ENCODE measurements at regions not wholly inside any gene's neighbourhood (a gene's known extent, or its start where the extent isn't known, plus 50 kb on each side); places are given as distances from the start of the nearest gene placed in this dataset.

DNA sequence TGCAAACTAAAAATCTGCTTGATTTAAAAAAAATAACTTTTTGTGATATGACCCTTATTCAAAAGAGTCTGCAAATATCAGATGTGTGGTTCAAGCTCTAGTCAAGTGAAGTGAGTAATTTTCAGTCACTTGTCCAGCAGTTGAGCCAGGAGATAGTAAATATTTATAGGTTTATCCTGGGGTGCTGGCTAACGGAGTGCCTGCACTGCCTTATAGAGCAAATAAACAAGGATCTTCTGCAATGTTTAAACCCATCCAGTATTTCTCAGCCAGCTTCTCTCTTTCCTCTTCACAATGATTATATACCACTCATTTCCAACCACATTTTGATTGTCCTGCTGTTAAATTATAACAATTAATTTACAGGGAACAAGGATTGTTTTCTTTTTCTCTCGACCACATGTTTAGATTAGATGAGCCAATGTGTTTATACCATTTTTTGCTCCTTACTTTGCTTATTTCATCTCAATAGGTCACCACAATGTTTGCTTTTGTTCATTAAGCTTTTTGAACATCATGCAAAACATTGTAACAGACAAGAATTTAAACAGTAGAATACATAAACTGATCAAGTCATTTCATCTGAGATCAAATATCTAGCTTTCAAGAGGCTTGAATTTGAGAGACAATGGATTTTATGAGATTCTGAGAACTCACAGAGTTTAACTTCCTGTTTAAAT is 60.3 kb upstream of the GREM2 start:
- TF ChIP-seq NCOA1 (IDR thresholded peaks at IDR 0.05; ENCODE audit: low read depth) (no peak), RBM22 (IDR thresholded peaks at IDR 0.05; ENCODE audit: low read depth, low read length, poor library complexity, severe bottlenecking) (no peak), ELF1 (tag; IDR thresholded peaks at IDR 0.05) (no peak)

Data from K562 (cell line).